ENCODE measurements at regions not wholly inside any gene's neighbourhood (a gene's known extent, or its start where the extent isn't known, plus 50 kb on each side); places are given as distances from the start of the nearest gene placed in this dataset.

DNA sequence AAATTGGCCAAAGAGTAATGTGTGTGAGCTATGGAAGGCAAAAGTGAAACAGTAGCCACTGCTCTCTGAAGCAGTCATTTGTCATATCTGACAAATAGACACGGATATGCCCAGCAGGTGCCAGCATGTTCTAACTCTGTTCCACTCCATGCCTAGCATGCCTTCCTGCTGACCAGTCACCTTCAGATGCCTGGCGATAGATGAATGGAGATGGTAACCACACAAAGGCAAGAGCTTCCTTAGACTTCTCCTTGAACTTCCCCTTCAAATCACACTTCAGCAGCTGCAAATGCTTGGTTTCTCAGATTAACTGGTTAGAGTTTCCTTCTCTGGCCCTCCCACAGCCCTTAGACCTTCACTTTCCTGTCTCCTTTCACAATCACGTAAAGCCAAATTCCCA, 429.9 kb downstream of the DAD1 start:
- H3K9me3 Mint-ChIP-seq (ENCODE audit: low read depth): no peaks in the 10 kb centered on the region
- TF ChIP-seq, protein P1, sequence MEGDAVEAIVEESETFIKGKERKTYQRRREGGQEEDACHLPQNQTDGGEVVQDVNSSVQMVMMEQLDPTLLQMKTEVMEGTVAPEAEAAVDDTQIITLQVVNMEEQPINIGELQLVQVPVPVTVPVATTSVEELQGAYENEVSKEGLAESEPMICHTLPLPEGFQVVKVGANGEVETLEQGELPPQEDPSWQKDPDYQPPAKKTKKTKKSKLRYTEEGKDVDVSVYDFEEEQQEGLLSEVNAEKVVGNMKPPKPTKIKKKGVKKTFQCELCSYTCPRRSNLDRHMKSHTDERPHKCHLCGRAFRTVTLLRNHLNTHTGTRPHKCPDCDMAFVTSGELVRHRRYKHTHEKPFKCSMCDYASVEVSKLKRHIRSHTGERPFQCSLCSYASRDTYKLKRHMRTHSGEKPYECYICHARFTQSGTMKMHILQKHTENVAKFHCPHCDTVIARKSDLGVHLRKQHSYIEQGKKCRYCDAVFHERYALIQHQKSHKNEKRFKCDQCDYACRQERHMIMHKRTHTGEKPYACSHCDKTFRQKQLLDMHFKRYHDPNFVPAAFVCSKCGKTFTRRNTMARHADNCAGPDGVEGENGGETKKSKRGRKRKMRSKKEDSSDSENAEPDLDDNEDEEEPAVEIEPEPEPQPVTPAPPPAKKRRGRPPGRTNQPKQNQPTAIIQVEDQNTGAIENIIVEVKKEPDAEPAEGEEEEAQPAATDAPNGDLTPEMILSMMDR (IDR thresholded peaks at IDR 0.05): no peak
- H3K27ac Mint-ChIP-seq (ENCODE audit: unreplicated experiment): no peak overlapping the region
- H3K27me3 Mint-ChIP-seq (ENCODE audit: low read depth): peaks cover 21% of the 10 kb centered on the region
- no peak for DNase-seq (ENCODE audit: low spot score)
- no peaks in the 10 kb centered on the region for H3K4me1 Mint-ChIP-seq (ENCODE audit: low read depth)
- no peaks in the 10 kb centered on the region for H3K36me3 Mint-ChIP-seq (ENCODE audit: low read depth)
- no peak overlapping the region for H3K4me3 Mint-ChIP-seq (ENCODE audit: unreplicated experiment)

DNA sequence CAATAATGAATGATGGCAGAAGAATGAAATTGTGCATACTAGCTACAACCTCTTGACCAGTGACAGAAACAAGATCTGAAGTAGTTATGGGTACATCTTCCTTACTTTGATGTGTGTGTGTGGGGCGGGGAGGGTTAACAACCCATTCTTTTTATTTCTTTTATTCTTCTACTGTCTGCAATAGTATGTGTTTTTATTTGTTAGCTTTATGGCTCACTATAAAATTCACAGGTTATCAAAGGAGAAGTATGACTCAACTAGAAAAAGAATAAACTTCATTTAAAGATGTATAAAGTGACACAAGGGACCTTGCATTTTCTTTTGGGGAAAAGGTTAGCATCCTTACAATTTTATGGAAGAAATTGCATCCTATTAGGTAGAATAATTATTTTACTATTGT, 430.5 kb downstream of the DAD1 start:
- no peak overlapping the region for H3K4me3 Mint-ChIP-seq (ENCODE audit: unreplicated experiment)
- H3K27ac Mint-ChIP-seq (ENCODE audit: unreplicated experiment): no peak overlapping the region
- no peaks in the 10 kb centered on the region for H3K4me1 Mint-ChIP-seq (ENCODE audit: low read depth)
- TF ChIP-seq, protein P1 (IDR thresholded peaks at IDR 0.05): no peak
- H3K27me3 Mint-ChIP-seq (ENCODE audit: low read depth): peaks cover 20% of the 10 kb centered on the region
- H3K9me3 Mint-ChIP-seq (ENCODE audit: low read depth): no peaks in the 10 kb centered on the region
- no peak for DNase-seq (ENCODE audit: low spot score)
- no peaks in the 10 kb centered on the region for H3K36me3 Mint-ChIP-seq (ENCODE audit: low read depth)

DNA sequence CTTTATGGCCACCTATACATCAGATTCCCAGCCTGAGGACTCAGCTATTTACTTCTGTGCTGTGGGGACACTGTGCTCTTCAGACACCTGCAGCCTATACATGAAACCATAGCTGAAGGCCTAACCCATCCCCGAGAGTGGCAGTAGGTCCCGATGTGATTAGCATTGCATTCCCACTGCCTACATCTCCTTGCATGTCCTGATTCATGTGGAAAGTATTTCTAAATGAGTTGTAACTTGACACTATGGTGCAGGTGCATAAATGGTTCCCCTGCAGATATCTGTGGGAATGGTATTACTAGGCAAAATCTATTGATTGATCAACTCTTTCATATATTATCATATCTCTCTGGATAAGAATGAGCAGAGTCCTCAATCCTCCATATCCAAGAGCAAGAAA, 433.5 kb downstream of the DAD1 start:
- Mint-ChIP-seq H3K4me1 (ENCODE audit: low read depth) (no peaks in the 10 kb centered on the region), H3K4me3 (ENCODE audit: unreplicated experiment) (no peak overlapping the region), H3K27me3 (ENCODE audit: low read depth) (peaks cover 21% of the 10 kb centered on the region), H3K9me3 (ENCODE audit: low read depth) (peaks cover 8% of the 10 kb centered on the region), H3K27ac (ENCODE audit: unreplicated experiment) (no peak overlapping the region), H3K36me3 (ENCODE audit: low read depth) (peaks cover 2% of the 10 kb centered on the region)
- TF ChIP-seq, protein P1 (IDR thresholded peaks at IDR 0.05): no peak
- DNase-seq (ENCODE audit: low spot score): no peak

DNA sequence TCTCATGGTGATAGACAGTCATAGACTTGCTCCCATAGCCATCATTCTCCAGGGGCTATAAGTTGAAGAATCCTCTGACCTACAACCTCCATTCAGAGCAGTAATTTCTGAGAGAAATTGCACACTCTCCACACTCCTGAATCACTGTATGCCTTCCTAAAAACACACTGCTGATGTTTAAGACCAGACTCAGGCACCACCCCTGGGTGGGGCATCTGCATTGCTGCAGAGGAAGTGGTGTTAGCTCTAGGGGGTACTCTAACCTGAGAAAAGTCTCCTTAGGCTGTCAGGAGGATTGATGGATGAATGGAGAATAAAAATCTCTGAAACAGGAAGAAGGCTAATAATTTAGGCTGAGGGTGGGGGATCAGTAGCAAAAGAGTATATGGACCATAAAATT, 436.1 kb downstream of the DAD1 start:
- Mint-ChIP-seq H3K27ac (ENCODE audit: unreplicated experiment) (no peak overlapping the region), H3K4me1 (ENCODE audit: low read depth) (no peaks in the 10 kb centered on the region), H3K27me3 (ENCODE audit: low read depth) (peaks cover 37% of the 10 kb centered on the region), H3K4me3 (ENCODE audit: unreplicated experiment) (no peak overlapping the region), H3K9me3 (ENCODE audit: low read depth) (peaks cover 8% of the 10 kb centered on the region), H3K36me3 (ENCODE audit: low read depth) (peaks cover 2% of the 10 kb centered on the region)
- TF ChIP-seq, protein P1 (IDR thresholded peaks at IDR 0.05): no peak
- no peak for DNase-seq (ENCODE audit: low spot score)

DNA sequence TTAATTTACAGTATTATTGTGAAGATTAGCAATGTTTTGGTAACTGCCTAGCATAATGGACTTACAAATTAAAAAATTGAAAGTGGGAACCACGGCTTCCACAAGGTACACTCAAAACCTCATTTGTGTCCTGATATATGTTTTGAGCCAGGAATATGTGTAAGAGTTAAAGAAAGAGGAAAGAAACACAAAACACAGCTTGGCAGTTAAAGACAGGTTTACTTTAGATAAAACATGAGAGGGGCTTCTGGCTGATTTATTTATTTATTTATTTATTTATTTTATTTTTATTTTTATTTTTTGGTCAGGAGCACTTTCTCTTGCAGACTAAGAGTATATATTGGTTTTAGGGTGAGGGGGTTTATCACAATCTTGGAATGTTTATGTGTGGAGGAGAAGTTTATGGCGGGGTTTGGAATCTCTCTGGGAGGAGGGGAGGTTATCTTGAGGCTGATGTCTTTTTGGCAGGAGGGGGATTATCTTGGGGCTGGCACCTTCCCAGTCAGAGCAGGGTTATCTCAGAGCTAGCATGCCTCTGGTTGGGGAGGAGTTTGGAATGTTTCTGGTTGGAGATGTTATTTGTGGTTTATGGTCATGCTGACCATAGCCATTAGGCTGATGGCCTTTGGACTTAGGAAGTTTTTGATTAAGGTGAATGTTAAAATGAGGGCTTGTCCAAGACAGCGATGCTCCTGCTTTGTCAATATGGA, 436.7 kb downstream of the DAD1 start:
- H3K27me3 Mint-ChIP-seq (ENCODE audit: low read depth): peaks cover 43% of the 10 kb centered on the region
- H3K4me3 Mint-ChIP-seq (ENCODE audit: unreplicated experiment): no peak overlapping the region
- no peak overlapping the region for H3K27ac Mint-ChIP-seq (ENCODE audit: unreplicated experiment)
- peaks cover 5% of the 10 kb centered on the region for H3K36me3 Mint-ChIP-seq (ENCODE audit: low read depth)
- no peak for DNase-seq (ENCODE audit: low spot score)
- TF ChIP-seq, protein P1 (IDR thresholded peaks at IDR 0.05): no peak
- H3K4me1 Mint-ChIP-seq (ENCODE audit: low read depth): no peaks in the 10 kb centered on the region
- H3K9me3 Mint-ChIP-seq (ENCODE audit: low read depth): peaks cover 8% of the 10 kb centered on the region
